ENCODE measurements at regions not wholly inside any gene's neighbourhood (a gene's known extent, or its start where the extent isn't known, plus 50 kb on each side); places are given as distances from the start of the nearest gene placed in this dataset.
"Not testable (repeated sequence)": the region's sequence is repeated elsewhere in the genome, so short reads cannot be mapped to it uniquely, and the experiment has no call there.

DNA sequence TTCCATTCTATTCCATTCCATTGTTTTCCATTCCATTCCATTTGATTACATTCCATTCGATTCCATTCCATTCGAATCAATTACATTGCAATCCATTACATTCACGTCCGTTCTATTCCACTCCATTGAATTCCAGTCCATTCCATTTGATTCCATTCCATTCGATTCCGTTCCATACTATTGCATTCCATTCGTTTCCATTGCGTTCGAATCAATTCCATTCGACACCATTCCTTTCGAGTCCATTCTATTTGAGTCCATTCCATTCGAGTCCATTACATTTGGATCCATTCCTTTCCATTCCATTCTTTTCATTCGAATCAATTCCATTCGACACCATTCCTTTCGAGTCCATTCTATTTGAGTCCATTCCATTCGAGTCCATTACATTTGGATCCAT lies 1122.9 kb downstream of the RPIA start:
- H3K27ac Mint-ChIP-seq; H3K27me3 Mint-ChIP-seq (ENCODE audit: low read depth); DNase-seq (ENCODE audit: low spot score); H3K4me3 Mint-ChIP-seq (ENCODE audit: low read depth); H3K4me1 Mint-ChIP-seq (ENCODE audit: low read depth); intact Hi-C loops (cut with micrococcal nuclease): not testable (repeated sequence)
- Mint-ChIP-seq H3K36me3 (ENCODE audit: low read depth) (peaks cover 13% of the 10 kb centered on the region), H3K9me3 (peaks cover 12% of the 10 kb centered on the region)

DNA sequence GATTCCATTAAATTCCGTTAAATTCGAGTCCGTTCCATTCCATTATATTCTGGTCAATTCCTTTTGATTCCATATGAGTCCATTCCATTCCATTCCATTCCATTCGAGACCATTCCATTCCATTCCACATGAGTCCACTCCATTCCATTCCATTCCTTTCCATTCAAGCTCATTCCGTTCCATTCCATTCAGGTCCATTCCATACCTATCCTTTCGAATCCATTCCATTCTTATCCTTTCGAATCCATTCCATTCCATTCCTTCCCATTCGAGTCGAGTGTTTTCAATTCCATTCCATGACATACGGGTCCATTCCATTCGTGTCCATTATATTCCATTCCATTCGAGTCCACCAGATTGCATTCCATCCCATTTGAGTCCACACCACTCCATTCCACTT lies 1127.4 kb downstream of the RPIA start:
- intact Hi-C loops (cut with micrococcal nuclease) = no loop called here
- Mint-ChIP-seq H3K4me1 (ENCODE audit: low read depth) (no peaks in the 10 kb centered on the region), H3K9me3 (no peaks in the 10 kb centered on the region), H3K27ac (no peak overlapping the region), H3K4me3 (ENCODE audit: low read depth) (no peak overlapping the region), H3K27me3 (ENCODE audit: low read depth) (no peaks in the 10 kb centered on the region), H3K36me3 (ENCODE audit: low read depth) (peaks cover 21% of the 10 kb centered on the region)
- DNase-seq (ENCODE audit: low spot score) = no peak

DNA sequence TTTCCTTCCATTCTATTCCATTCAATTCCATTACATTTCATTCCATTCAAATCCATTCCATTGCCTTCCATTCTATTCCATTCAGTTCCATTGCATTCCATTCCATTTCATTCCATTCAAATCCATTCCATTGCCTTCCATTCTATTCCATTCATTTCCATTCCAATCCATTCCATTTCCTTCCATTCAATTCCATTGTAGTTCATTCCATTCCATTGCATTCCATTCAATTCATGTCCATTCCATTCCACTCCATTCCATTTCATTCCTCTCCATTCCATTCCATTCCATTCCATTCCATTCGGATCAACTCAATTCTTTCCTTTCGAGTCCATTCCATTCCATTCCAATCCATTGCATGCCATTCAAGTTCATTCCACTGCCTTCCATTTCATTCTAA lies 1128.3 kb downstream of the RPIA start:
- Mint-ChIP-seq H3K9me3 (no peaks in the 10 kb centered on the region), H3K27ac (no peak overlapping the region), H3K4me1 (ENCODE audit: low read depth) (no peaks in the 10 kb centered on the region), H3K36me3 (ENCODE audit: low read depth) (peaks cover 21% of the 10 kb centered on the region), H3K27me3 (ENCODE audit: low read depth) (no peaks in the 10 kb centered on the region), H3K4me3 (ENCODE audit: low read depth) (no peak overlapping the region)
- intact Hi-C loops (cut with micrococcal nuclease) = no loop called here
- no peak for DNase-seq (ENCODE audit: low spot score)

DNA sequence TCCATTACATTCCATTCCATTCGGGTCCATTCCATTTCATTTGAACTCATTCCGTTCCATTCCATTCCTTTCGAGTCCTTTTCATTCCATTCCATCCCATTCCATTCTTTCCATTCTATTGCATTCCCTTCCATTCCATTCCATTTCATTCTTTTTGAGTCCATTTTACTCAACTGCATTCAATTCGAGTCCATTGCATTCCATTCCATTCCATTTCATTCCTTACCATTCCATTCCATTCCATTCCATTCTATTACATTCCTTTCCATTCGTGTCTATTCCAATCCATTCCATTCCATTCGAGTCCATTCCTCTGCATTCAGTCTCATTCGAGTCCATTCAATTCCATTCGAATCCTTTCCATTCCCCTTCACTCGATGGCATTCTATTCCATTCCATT lies 1128.8 kb downstream of the RPIA start:
- no peaks in the 10 kb centered on the region for H3K9me3 Mint-ChIP-seq
- no peak for DNase-seq (ENCODE audit: low spot score)
- H3K36me3 Mint-ChIP-seq (ENCODE audit: low read depth) = peaks cover 21% of the 10 kb centered on the region
- no peaks in the 10 kb centered on the region for H3K27me3 Mint-ChIP-seq (ENCODE audit: low read depth)
- no peaks in the 10 kb centered on the region for H3K4me1 Mint-ChIP-seq (ENCODE audit: low read depth)
- intact Hi-C loops (cut with micrococcal nuclease) = no loop called here
- no peak overlapping the region for H3K4me3 Mint-ChIP-seq (ENCODE audit: low read depth)
- no peak overlapping the region for H3K27ac Mint-ChIP-seq

DNA sequence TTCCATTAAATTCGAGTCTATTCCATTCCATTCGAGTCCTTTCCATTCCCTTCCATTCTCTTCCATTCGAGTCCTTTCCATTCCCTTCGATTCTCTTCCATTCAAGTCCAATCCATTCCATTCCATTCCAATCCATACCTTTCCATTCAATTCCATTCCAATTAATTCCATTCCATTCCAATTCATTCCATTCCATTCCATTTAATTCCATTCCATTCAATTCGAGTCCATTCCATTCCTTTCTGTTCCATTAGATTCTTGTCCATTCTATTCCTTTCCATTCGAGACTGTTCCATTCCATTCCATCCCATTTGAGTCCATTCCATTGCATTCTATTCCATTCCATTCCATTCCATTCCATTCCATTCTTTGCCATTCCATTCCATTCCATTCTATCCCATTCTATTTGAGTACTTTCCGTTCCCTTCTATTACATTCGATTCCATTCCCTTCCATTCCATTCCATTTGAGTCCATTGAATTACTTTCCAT lies 1130.0 kb downstream of the RPIA start:
- Mint-ChIP-seq H3K27ac (no peak overlapping the region), H3K4me3 (ENCODE audit: low read depth) (no peak overlapping the region), H3K9me3 (no peaks in the 10 kb centered on the region), H3K36me3 (ENCODE audit: low read depth) (peaks cover 26% of the 10 kb centered on the region), H3K4me1 (ENCODE audit: low read depth) (no peaks in the 10 kb centered on the region), H3K27me3 (ENCODE audit: low read depth) (no peaks in the 10 kb centered on the region)
- intact Hi-C loops (cut with micrococcal nuclease) = no loop called here
- no peak for DNase-seq (ENCODE audit: low spot score)

DNA sequence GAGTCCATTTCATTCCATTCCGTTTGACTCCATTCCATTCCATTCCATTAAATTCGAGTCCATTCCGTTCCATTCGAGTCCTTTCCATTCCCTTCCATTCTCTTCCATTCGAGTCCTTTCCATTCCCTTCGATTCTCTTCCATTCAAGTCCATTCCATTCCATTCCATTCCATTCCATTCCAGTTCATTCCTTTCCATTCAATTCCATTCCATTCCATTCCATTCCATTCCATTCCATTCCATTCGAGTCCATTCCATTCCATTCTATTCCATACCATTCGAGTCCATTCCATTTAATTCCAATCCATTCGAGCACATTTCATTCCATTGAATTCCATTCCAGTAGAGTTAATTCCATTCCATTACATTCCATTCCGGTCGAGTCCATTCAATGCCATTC lies 1130.9 kb downstream of the RPIA start:
- H3K4me1 Mint-ChIP-seq (ENCODE audit: low read depth); intact Hi-C loops (cut with micrococcal nuclease); H3K27me3 Mint-ChIP-seq (ENCODE audit: low read depth); H3K9me3 Mint-ChIP-seq; H3K4me3 Mint-ChIP-seq (ENCODE audit: low read depth); DNase-seq (ENCODE audit: low spot score); H3K27ac Mint-ChIP-seq: not testable (repeated sequence)
- peaks cover 34% of the 10 kb centered on the region for H3K36me3 Mint-ChIP-seq (ENCODE audit: low read depth)

DNA sequence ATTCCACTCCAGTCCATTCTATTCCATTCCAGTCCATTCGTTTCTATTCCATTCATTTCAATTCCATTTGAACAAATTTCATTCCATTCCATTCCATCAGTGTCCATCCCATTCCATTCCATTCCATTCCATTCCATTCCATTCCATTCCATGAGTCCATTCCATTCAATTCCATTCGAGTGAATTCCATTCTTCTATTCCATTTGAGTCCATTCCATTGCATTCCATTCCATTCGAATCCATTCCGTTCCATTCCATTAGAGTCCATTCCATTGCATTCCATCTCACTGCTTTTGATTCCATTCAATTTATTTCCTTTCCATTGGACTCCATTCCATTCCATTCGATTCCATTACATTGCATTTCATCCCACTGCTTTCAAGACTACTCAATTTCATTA lies 1132.1 kb downstream of the RPIA start:
- Mint-ChIP-seq H3K4me3 (ENCODE audit: low read depth) (no peak overlapping the region), H3K4me1 (ENCODE audit: low read depth) (no peaks in the 10 kb centered on the region), H3K9me3 (no peaks in the 10 kb centered on the region), H3K27ac (no peak overlapping the region), H3K27me3 (ENCODE audit: low read depth) (no peaks in the 10 kb centered on the region), H3K36me3 (ENCODE audit: low read depth) (peaks cover 30% of the 10 kb centered on the region)
- intact Hi-C loops (cut with micrococcal nuclease) = no loop called here
- no peak for DNase-seq (ENCODE audit: low spot score)

DNA sequence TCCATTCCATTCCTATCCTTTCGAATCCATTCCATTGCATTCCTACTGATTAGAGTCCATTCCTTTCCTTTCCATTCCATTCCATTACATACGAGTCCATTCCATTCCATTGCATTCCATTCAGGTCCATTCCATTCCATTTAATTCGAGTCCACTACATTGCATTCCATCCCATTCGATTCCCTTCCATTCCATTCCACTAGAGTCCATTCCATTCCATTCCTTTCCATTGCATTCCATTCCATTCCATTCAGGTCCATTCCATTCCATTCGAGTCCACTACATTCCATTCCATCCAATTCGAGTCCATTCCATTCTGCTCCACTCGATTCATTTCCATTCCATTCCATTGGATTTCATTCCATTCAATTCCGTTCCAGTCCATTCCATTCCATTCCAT lies 1133.6 kb downstream of the RPIA start:
- Mint-ChIP-seq H3K27ac (no peak overlapping the region), H3K4me1 (ENCODE audit: low read depth) (no peaks in the 10 kb centered on the region), H3K9me3 (no peaks in the 10 kb centered on the region), H3K36me3 (ENCODE audit: low read depth) (peaks cover 34% of the 10 kb centered on the region), H3K4me3 (ENCODE audit: low read depth) (no peak overlapping the region), H3K27me3 (ENCODE audit: low read depth) (no peaks in the 10 kb centered on the region)
- intact Hi-C loops (cut with micrococcal nuclease) = no loop called here
- DNase-seq (ENCODE audit: low spot score) = no peak

DNA sequence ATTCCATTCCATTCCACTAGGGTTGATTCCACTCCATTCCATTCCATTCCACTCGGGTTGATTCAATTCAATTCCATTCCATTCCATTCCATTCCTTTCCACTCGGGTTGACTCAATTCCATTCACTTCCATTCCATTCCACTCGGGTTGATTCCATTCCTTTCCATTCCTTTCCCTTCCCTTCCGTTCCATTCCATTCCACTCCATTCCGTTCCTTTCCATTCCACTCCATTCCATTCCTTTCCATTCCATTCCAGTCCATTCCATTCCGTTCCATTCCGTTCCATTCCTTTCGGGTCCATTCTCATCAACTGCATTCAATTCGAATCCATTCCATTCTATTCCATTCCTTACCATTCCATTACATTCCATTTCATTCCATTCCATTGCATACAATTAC lies 1135.3 kb downstream of the RPIA start:
- peaks cover 31% of the 10 kb centered on the region for H3K36me3 Mint-ChIP-seq (ENCODE audit: low read depth)
- H3K9me3 Mint-ChIP-seq; intact Hi-C loops (cut with micrococcal nuclease); H3K4me3 Mint-ChIP-seq (ENCODE audit: low read depth); H3K27ac Mint-ChIP-seq; H3K27me3 Mint-ChIP-seq (ENCODE audit: low read depth); H3K4me1 Mint-ChIP-seq (ENCODE audit: low read depth); DNase-seq (ENCODE audit: low spot score): not testable (repeated sequence)

DNA sequence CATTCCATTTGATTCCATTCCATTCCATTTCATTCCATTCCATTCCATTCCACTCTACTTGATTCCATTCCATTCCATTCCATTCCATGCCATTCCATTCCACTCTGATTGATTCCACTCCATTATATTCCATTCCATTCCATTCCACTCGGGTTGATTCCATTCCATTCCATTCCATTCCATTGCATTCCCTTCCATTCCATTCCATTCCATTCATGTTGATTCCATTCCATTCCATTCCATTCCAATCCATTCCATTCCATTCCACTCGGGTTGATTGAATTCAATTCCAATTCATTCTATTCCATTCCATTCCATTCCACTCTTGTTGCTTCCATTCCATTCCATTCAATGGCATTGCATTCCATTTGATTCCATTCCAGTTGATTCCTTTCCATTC lies 1136.4 kb downstream of the RPIA start:
- DNase-seq (ENCODE audit: low spot score); H3K4me1 Mint-ChIP-seq (ENCODE audit: low read depth); intact Hi-C loops (cut with micrococcal nuclease); H3K4me3 Mint-ChIP-seq (ENCODE audit: low read depth); H3K27ac Mint-ChIP-seq; H3K27me3 Mint-ChIP-seq (ENCODE audit: low read depth); H3K9me3 Mint-ChIP-seq: not testable (repeated sequence)
- peaks cover 30% of the 10 kb centered on the region for H3K36me3 Mint-ChIP-seq (ENCODE audit: low read depth)

DNA sequence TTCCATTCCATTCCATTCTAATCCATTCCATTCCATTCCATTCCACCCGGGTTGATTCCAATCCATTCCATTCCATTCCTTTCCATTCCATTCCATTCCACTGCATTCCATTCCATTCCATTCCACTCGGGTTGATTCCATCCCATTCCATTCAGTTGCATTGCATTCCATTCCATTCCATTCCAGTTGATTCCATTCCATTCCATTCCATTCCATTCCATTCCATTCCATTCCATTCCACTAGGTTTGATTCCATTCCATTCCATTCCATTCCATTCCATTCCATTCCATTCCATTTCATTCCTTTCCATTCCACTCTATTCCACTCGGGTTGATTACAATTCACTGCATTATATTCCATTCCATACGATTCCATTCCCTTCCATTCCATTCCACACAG lies 1136.9 kb downstream of the RPIA start:
- H3K4me1 Mint-ChIP-seq (ENCODE audit: low read depth); H3K4me3 Mint-ChIP-seq (ENCODE audit: low read depth); intact Hi-C loops (cut with micrococcal nuclease); DNase-seq (ENCODE audit: low spot score); H3K9me3 Mint-ChIP-seq; H3K27me3 Mint-ChIP-seq (ENCODE audit: low read depth); H3K27ac Mint-ChIP-seq: not testable (repeated sequence)
- peaks cover 30% of the 10 kb centered on the region for H3K36me3 Mint-ChIP-seq (ENCODE audit: low read depth)

DNA sequence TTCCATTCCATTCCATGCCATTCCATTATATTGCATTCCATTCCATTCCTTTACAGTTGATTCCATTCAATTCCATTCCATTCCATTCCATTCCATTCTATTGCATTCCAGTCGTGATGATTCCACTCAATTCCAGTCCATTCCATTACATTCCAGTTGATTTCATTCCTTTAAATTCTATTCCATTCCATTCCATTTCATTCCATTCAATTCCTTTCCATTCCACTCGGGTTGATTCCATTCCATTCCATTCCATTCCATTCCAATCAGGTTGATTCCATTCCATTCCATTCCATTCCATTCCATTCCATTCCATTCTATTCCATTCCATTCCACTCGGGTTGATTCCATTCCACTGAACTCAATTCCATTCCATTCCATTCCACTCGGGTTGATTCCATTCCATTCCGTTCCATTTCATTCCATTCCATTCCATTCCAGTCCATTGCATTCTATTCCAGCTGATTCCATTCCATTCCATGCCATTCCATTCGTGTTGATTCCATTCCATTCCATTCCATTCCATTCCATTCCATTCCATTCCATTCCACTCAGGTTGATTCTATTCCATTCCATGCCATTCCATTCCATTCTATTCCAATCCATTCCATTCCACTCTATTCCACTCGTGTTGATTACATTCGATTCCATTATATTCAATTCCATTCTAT lies 1137.6 kb downstream of the RPIA start:
- H3K27me3 Mint-ChIP-seq (ENCODE audit: low read depth); intact Hi-C loops (cut with micrococcal nuclease): not testable (repeated sequence)

DNA sequence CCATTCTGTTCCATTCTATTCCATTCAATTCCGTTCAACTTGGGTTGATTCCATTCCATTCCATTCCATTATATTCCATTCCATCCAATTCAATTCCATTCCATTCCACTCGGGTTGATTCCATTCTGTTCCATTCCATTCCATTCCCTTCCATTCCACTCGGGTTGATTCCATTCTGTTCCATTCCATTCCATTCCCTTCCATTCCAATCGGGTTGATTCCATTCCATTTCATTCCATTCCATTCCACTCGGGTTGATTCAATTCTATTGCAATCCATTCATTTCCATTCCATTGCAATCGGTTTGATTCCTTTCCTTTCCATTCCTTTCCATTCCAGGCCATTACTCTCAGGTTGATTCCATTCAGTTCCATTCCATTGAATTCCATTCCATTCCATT lies 1138.4 kb downstream of the RPIA start:
- Mint-ChIP-seq H3K9me3 (no peaks in the 10 kb centered on the region), H3K4me3 (ENCODE audit: low read depth) (no peak overlapping the region), H3K36me3 (ENCODE audit: low read depth) (peaks cover 30% of the 10 kb centered on the region), H3K27ac (no peak overlapping the region), H3K4me1 (ENCODE audit: low read depth) (no peaks in the 10 kb centered on the region), H3K27me3 (ENCODE audit: low read depth) (no peaks in the 10 kb centered on the region)
- intact Hi-C loops (cut with micrococcal nuclease) = no loop called here
- no peak for DNase-seq (ENCODE audit: low spot score)

More for the DNA sequence above, 1137.6 kb downstream of the RPIA start:
- not testable (repeated sequence) for DNase-seq (ENCODE audit: low spot score); H3K9me3 Mint-ChIP-seq; H3K27ac Mint-ChIP-seq; H3K4me3 Mint-ChIP-seq (ENCODE audit: low read depth); H3K4me1 Mint-ChIP-seq (ENCODE audit: low read depth)
- peaks cover 30% of the 10 kb centered on the region for H3K36me3 Mint-ChIP-seq (ENCODE audit: low read depth)
